OCI-LY1 (cell line): ENCODE measurements at regions not wholly inside any gene's neighbourhood (a gene's known extent, or its start where the extent isn't known, plus 50 kb on each side); places are given as distances from the start of the nearest gene placed in this dataset.

Experiments used
- H2AFZ ChIP-seq: fragments of 200-600 bp; sonication (generic), shearing (Covaris generic); 2 replicates; pipeline ENCODE4 v1.6.0; 2014; ENCODE audit warnings: antibody characterized with exemption, mild to moderate bottlenecking, low read length
- H3F3A ChIP-seq: fragments of 200-600 bp; sonication (generic), shearing (Covaris generic); 2 replicates; pipeline ENCODE4 v1.6.0; 2014; ENCODE audit warnings: mild to moderate bottlenecking, antibody characterized with exemption, low read length, moderate library complexity; ENCODE audit not compliant: insufficient read depth
- H3K27ac ChIP-seq: fragments of 200-600 bp; sonication (generic); 2 replicates; pipeline ENCODE4 v1.5.1; 2014; ENCODE audit warnings: low read length, mixed run types, mild to moderate bottlenecking, low read depth; ENCODE audit not compliant: poor library complexity, severe bottlenecking
- H3K27me3 ChIP-seq: fragments of 200-600 bp; sonication (generic); 2 replicates; pipeline ENCODE4 v1.6.0; 2014; ENCODE audit warnings: antibody characterized with exemption, mild to moderate bottlenecking, low read length, moderate library complexity; ENCODE audit not compliant: insufficient read depth
- H3K36me3 ChIP-seq: fragments of 200-600 bp; sonication (generic); 2 replicates; pipeline ENCODE4 v1.6.1; 2014; ENCODE audit warnings: mild to moderate bottlenecking, antibody characterized with exemption, low read length, moderate library complexity, mixed read lengths; ENCODE audit not compliant: insufficient read depth
- H3K4me1 ChIP-seq: fragments of 200-600 bp; sonication (generic); 2 replicates; pipeline ENCODE4 v1.5.1; 2014; ENCODE audit warnings: mild to moderate bottlenecking, low read length, moderate library complexity; ENCODE audit not compliant: insufficient read depth, severe bottlenecking
- H3K4me2 ChIP-seq: fragments of 200-600 bp; sonication (generic), shearing (Covaris generic); 2 replicates; pipeline ENCODE4 v1.6.1; 2014; ENCODE audit warnings: low read length
- H3K4me3 ChIP-seq: fragments of 200-600 bp; sonication (generic); 2 replicates; pipeline ENCODE4 v1.5.1; 2014; ENCODE audit warnings: low read length, low read depth, mild to moderate bottlenecking, mixed read lengths; ENCODE audit not compliant: poor library complexity, severe bottlenecking
- H3K79me2 ChIP-seq: fragments of 200-600 bp; shearing (Covaris generic); 2 replicates; pipeline ENCODE4 v1.6.1; 2016; ENCODE audit warnings: mixed run types, low read length, mixed read lengths; ENCODE audit not compliant: insufficient read depth
- H3K9ac ChIP-seq: fragments of 200-600 bp; sonication (generic), shearing (Covaris generic); 2 replicates; pipeline ENCODE4 v1.6.1; 2014; ENCODE audit warnings: mild to moderate bottlenecking, low read length, mixed read lengths
- H3K9me2 ChIP-seq: fragments of 200-600 bp; sonication (generic), shearing (Covaris generic); 2 replicates; pipeline ENCODE4 v1.6.1; 2014; ENCODE audit warnings: low read depth, mild to moderate bottlenecking, low read length, mixed read lengths
- H3K9me3 ChIP-seq: fragments of 200-600 bp; shearing (Covaris generic); 2 replicates; pipeline ENCODE4 v1.6.1; 2014; ENCODE audit warnings: low read length, mixed read lengths
- H4K20me1 ChIP-seq: fragments of 200-600 bp; sonication (generic), shearing (Covaris generic); 2 replicates; pipeline ENCODE4 v1.6.0; 2016; ENCODE audit warnings: mild to moderate bottlenecking, low read length; ENCODE audit not compliant: insufficient read depth
- CTCF ChIP-seq: fragments of 200-600 bp; sonication (generic), shearing (Covaris generic); IDR thresholded peaks from 2 replicates; pipeline ENCODE4 v1.5.1; 2017; ENCODE audit warnings: mild to moderate bottlenecking, antibody characterized with exemption, low read length, moderate library complexity, mixed read lengths
- EZH2 ChIP-seq: fragments of 200-600 bp; sonication (generic), shearing (Covaris generic); IDR thresholded peaks from 2 replicates; pipeline ENCODE4 v1.8.0; 2017; ENCODE audit warnings: borderline replicate concordance, mixed run types, mild to moderate bottlenecking, antibody characterized with exemption, low read length, moderate library complexity, mixed read lengths

DNA sequence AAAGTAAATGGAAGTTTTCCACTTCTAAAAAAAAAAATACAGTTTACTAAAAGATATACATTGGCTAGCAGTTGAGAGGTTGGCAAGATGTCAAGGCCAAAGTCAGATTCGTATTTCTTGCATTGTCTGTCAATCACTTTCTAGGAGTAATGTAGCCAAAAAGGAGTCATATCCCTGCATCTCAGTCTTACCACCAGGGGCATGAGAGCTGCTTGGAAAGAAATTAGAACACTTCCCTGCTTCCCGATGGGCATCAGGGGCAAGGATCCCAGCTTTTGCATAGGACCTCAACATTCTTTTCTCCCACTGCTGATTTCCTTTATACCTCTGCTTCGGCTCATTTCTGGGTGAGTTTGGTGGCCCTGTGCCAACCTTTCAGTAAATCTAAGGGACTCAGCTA is 581.0 kb upstream of the MAP3K7 start:
- no peaks in the 10 kb centered on the region for H3K9me3 ChIP-seq
- H3K4me3 ChIP-seq = no peak overlapping the region
- no peaks in the 10 kb centered on the region for H3K9me2 ChIP-seq
- H3K27me3 ChIP-seq = no peaks in the 10 kb centered on the region
- no peaks in the 10 kb centered on the region for H3K4me1 ChIP-seq
- H3K9ac ChIP-seq = no peak overlapping the region
- no peaks in the 10 kb centered on the region for H4K20me1 ChIP-seq
- no peak overlapping the region for H3K27ac ChIP-seq
- no peak overlapping the region for H2AFZ ChIP-seq
- H3K4me2 ChIP-seq = no peak overlapping the region
- no peaks in the 10 kb centered on the region for H3K36me3 ChIP-seq
- no peaks in the 10 kb centered on the region for H3F3A ChIP-seq
- no peak for TF ChIP-seq EZH2
- no peak for TF ChIP-seq CTCF
- no peaks in the 10 kb centered on the region for H3K79me2 ChIP-seq

DNA sequence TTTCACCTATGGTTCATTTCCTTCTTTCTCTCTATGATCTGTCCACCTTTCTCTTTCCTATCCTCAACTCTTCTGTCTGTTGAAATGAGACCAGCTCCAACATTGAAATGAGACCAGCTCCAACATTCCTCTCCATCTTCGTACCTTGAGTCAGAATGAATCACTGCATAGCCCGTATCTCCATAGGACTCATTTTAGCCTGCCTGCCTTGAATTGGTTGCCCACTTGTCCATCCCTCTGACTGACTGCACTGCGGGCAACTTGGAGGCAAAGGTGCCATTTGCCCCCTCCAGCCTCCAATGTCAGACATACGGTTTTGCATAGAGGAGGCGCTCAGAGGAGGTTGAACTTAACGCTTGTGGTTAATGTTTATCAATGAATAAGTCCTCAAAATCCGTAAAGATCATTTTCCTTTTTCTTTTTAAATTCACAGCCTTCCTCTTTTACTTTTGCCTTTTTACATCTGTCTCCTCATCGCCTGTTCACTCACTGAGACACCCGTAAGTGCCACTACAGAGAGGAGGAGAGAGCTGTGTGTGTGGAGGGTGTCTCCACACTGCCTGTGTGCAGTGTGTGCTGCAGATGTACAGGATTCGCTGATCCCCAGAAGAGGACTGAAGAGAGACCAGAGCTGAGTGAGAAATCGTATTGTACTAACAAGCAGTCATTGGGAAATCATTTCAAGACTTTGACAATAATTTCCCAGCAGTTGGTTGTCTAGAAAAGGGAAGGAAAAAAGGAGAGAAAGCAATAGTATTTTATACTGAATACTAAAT is 579.6 kb upstream of the MAP3K7 start:
- Histone ChIP-seq H3K9ac (no peak overlapping the region), H3K4me3 (no peak overlapping the region), H3K27ac (no peak overlapping the region), H3F3A (no peaks in the 10 kb centered on the region), H3K27me3 (no peaks in the 10 kb centered on the region), H4K20me1 (no peaks in the 10 kb centered on the region), H3K4me2 (no peak overlapping the region), H3K36me3 (no peaks in the 10 kb centered on the region), H3K4me1 (no peaks in the 10 kb centered on the region), H3K9me2 (no peaks in the 10 kb centered on the region), H3K79me2 (no peaks in the 10 kb centered on the region), H2AFZ (no peak overlapping the region), H3K9me3 (no peaks in the 10 kb centered on the region)
- TF ChIP-seq EZH2 = no peak
- no peak for TF ChIP-seq CTCF

DNA sequence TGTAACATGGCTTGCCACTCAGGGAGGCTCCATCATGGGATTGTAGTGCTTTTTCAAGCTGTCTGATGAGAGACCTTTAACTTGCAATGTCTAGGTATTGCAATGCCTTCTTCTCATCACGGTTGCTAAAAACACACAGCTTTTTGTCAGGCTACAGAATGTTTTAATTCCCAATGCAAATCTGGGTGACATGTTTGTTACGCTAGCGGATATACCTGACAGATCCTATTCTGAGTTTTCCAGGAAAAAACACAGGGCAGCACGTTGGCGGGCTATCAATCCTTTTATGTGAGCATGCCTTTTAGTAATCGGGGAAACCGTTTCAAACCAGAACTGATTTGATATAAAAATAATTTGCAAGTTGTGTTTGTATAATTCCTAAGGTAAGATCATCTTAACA is 577.2 kb upstream of the MAP3K7 start:
- Histone ChIP-seq H3K79me2 (no peaks in the 10 kb centered on the region), H3K9ac (no peak overlapping the region), H4K20me1 (no peaks in the 10 kb centered on the region), H3K27me3 (no peaks in the 10 kb centered on the region), H3K4me1 (no peaks in the 10 kb centered on the region), H3F3A (no peaks in the 10 kb centered on the region), H3K4me3 (no peak overlapping the region), H2AFZ (no peak overlapping the region), H3K9me2 (no peaks in the 10 kb centered on the region), H3K4me2 (no peak overlapping the region), H3K36me3 (no peaks in the 10 kb centered on the region), H3K27ac (no peak overlapping the region), H3K9me3 (no peaks in the 10 kb centered on the region)
- TF ChIP-seq EZH2 (no peak), CTCF (no peak)
